COLO668 (cell line): ENCODE measurements at regions not wholly inside any gene's neighbourhood (a gene's known extent, or its start where the extent isn't known, plus 50 kb on each side); places are given as distances from the start of the nearest gene placed in this dataset.
"Not testable (repeated sequence)": the region's sequence is repeated elsewhere in the genome, so short reads cannot be mapped to it uniquely, and the experiment has no call there.

ENCODE experiments used
- DNase-seq: peaks from one replicate; lab custom pipeline; 2025; ENCODE audit not compliant: unreplicated experiment; lab: John Stamatoyannopoulos, UW

DNA sequence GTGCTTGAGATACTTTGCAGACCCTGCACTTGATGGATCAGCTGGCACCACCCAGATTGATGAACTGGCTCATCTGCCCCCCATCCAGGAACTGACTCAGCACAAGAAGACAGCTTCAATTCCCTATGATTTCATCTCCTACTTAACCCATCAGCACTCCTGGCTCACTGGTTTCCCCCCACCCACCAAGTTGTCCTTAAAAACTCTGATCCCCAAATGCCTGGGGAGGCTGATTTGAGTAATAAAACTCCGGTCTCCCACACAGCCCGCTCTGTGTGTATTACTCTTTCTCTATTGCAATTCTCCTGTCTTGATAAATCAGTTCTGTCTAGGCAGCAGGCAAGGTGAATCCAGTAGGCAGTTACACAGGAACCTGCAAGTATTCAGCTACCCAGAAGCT lies 102.1 kb upstream of the TMTC4 start:
- DNase-seq = not testable (repeated sequence)

DNA sequence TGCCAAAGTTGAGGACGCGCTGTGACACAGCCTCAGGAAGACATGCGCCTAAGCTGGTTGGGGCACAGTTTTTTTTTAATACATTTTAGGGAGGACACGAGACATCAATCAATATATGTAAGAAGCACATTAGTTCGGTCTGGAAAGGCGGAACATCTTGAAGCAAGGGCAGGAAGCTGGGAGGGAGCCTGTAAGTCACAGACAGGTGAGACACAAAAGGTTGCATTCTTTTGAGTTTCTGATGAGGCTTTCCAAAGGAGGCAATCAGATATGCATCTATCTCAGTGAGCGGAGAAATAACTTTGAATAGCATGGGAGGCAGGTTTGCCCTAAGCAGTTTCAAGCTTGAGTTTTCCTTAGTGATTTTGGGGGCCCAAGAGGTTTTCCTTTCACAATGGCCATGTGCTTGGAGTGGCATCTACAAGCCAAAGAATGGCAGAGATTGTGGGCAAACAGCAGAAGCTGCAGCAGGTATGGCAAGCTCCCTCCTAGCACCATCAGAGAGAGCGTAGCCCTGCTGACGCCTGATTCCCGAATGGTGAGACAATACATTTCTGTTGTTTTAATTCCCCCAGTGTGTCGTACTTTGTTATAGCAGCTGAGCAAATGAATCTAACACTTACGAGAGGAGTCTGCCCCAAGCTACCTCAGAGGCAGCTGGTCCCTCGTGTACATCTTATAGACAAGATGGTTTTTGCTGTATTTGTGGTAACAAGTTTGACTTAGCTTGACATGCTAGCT lies 99.5 kb upstream of the TMTC4 start:
- DNase-seq = peak; percentile 45

DNA sequence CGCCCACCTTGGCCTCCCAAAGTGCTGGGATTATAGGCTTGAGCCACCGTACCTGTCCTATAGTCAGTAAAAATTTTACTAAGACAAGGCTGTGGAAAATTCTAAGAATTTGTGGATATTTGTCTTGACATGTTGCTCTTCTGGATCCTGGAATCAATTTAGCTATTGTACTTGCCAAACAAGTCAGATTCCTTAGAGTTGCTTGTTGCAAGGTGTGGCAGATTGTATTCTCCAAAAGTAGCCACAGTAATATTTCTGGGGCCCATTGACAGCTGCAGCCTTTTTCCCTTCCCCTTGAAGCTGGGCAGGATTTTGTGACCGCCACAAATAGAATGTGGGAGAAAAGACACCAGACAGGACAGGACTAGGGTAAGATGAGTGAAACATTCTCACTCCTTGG lies 98.8 kb upstream of the TMTC4 start:
- no peak for DNase-seq

GRCh38 chr13:100767192-100767591 lies 92.6 kb upstream of the TMTC4 start:
- DNase-seq = no peak

DNA sequence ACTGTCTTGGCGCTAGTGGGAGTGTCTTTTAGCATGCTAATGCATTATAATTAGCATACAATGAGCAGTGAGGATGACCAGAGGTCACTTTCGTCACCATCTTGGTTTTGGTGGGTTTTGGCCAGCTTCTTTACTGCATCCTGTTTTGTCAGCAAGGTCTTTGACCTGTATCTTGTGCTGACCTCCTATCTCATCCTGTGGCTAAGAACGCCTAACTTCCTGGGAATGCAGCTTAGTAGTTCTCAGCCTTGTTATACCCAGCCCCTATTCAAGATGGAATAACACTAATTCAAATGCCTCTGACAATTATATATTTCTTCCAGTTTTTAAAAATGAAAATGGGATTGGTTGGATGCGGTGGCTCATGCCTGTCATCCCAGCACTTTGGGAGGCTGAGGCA lies 92.0 kb upstream of the TMTC4 start:
- not testable (repeated sequence) for DNase-seq

DNA sequence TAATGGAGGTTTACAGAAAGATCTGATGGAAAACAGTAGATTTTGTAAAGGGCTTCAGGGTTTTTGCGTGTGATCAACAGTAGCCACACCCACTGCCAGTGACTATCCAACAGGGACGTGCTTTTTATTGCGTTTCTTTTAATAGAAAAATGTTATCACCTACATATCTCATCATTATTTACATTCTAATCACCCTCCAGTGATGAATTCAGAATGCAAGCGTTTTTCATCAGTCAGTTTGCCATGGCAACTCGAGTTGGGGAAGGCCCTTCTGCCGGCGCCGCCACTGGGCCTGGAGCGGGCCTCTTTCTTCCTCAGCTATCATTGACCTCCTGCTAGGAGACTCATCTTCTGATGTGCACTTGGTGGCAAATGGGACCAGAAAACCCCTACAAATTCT lies 90.3 kb upstream of the TMTC4 start:
- DNase-seq = no peak

DNA sequence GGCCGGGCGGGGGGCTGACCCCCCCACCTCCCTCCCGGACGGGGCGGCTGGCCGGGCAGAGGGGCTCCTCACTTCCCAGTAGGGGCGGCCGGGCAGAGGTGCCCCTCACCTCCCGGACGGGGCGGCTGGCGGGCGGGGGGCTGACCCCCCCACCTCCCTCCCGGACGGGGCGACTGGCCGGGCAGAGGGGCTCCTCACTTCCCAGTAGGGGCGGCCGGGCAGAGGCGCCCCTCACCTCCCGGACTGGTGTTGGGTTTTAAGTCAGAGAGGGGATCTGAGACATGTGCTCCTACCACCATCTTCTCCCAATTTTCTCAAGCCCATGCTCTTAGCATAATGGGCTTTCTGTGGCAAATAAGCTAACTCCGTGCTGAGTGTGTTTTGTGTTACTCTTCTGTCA lies 87.5 kb upstream of the TMTC4 start:
- DNase-seq = not testable (repeated sequence)

DNA sequence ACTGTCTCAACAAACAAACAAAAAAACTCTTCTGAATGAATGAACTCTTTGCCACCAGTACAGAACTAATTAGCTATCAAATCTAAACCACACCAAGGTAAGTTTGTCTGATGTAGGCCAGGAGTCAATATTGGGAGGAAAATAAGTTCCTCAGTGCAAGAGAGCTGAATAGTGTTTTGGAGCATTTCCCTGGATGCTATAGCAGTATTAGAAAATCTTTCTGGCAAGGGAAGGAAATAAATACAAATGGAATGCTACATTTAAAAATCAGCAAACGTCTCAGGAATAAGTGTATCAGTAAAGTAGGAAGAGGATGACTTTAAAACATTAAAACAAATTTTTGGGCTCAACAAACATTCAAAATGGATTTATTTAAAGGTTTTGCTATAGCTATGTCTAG lies 81.3 kb upstream of the TMTC4 start:
- DNase-seq = no peak

DNA sequence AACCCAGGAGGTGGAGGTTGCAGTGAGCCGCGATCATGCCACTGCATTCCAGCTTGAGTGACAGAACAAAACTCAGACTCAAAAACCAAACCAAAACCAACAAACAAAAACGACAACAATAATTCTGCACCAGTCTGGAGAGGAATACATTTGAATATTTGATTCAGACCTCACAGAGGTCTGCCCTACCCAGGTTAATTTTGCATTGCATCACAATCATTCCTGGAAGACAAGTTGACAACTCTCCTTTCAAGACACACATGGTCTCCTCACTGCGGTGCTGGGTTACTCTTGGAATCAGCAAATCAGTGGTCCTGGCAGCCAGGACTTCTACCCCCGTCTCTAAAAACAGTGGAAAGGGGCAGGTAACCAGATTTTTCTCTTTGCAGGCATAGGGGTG lies 79.9 kb upstream of the TMTC4 start:
- no peak for DNase-seq

DNA sequence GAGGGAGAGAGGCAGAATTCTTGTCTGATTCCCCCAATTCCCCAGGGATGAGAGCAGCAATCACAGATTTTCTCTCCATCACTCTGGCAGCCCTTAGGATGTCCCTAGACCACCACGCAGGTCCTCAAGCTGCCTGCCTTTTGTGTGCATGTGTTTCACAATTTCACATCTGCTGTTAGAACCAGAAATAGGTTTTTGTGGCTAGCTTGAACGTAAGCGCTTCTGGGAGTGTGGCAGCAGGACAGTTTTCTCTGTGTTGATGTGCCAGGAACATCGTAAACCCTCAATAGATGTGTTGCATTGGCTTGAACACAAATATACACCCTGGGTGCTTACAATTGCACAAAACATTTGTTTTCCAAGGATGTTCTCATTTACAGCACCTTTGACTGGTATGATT lies 78.8 kb upstream of the TMTC4 start:
- DNase-seq = no peak

GRCh38 chr13:100751826-100752225 lies 77.2 kb upstream of the TMTC4 start:
- no peak for DNase-seq

DNA sequence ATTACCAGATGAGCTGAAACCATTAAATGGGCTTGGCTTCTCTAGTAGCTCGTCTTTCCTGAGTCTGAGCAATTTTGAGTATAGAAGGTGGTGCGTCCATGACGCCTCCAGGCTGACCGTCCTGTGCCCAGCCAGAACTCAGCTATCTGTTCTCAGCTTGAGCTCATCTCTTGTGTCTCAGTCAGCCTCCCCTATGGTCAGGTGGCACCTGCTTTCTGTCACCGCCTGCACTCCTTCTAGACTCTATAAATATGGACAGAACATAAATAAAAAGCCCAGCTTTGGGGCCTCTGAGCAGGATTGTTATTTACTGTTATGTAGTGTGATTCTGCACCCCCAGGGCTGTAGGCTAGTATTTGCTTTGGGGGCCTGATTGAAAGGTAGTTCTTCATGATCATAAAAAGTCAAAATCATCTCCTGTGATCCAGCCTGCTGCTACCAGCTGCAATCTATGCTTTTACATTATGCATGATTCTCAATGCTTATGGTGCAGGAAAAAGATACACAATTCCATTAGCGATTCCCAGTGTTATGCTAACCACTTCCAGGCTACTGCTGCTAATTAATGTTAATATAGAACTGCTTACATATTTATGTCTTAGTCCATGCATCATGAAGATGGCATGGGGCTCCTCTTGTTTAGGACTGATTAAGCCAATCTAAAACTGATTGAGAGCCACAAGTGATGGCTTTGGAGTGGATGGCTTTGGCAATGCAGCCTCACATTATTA lies 72.5 kb upstream of the TMTC4 start:
- DNase-seq = no peak

DNA sequence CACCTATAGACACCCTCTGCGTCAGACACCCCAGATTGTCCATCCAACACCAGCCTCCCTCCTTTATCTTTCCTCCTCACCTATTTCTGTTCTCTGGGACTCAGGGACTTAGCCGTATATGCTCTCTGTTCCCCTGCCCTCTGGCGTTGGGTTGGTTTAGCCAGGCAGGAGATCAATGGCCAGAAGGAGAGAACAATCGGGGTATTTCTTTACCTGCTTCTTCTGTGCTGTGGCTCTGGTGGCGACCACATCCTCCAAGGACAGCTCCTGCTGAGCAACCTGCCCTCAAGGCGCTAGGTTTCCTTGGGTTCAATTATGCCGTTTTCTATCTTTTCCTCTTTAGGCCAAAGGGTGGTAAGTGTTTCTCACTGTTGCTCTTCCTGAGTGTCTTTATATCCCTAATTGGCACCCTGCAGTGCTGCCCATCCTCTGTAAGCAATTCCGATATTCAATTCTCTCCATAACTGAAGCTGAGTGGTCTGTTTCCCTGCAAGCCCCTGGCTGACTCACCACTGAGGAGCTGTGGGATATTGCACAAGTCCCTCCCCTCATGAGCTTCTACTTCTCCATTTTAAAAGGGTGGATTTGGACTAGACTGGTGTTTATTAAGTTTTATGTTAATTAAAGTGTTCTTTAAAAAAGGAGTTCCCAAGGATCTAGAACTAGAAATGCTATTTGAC lies 63.7 kb upstream of the TMTC4 start:
- DNase-seq = no peak

DNA sequence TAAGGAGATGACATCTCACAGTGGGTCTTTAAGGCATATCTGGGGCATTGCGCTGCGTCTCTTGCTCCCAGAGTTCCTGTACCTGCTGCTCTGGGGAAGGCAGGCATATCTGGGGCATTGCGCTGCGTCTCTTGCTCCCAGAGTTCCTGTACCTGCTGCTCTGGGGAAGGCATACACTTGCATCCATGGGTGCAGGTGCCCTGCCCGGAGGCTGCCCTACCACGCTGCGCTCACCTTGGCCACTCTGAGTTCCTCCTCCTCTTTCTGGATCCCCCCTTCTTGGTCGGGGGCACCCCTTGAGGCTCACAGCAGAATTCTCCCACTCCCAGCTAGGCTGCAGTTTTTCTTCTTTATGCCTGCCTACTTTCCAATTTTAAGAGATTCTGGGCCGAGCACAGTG lies 60.9 kb upstream of the TMTC4 start:
- DNase-seq = no peak

- no peak for DNase-seq
These were observed 59.7 kb upstream of the TMTC4 start for GRCh38 chr13:100734194-100734720.

DNA sequence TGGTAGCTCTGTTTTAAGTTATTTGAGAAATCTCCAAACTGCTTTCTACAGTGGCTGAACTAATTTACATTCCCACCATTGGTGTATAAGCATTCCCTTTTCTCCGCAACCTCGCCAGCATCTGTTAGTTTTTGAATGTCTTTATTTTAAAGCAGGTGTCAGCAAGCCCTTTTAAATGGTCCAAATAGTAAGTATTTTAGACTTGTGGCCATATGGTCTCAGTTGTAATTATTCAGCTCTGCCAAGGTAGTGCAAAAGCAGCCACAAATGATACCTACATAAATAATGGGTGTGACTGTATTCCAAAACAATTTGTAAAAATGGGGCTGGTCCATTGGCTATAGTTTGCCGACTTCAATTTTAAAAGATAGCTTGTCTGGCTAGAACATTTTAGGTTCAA lies 58.7 kb upstream of the TMTC4 start:
- DNase-seq = no peak

DNA sequence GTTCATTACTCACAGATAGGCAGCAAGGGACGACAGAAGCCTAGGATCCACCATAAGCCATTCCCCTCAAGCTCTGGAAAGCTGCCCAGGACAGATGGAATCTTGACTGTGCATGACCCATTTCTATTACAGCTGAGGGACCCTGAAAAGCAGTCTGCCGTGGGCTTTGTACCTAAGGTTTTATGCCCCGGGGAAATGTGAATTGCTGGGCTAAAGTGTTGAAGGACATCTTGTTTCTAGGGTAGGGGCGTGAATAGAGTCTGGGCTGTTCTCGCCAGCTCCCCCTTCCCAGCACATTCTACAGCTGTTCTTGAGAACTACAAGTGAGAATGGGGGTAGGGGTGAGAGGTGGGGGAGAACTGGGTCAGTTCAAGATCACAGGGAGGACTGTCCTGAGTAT lies 53.6 kb upstream of the TMTC4 start:
- DNase-seq = no peak

- no peak for DNase-seq
These were observed 50.9 kb upstream of the TMTC4 start for GRCh38 chr13:100725472-100725871.

GRCh38 chr13:100724568-100724967 lies 50.0 kb upstream of the TMTC4 start:
- no peak for DNase-seq
